ENCODE measurements at regions not wholly inside any gene's neighbourhood (a gene's known extent, or its start where the extent isn't known, plus 50 kb on each side); places are given as distances from the start of the nearest gene placed in this dataset.
"Not testable (repeated sequence)": the region's sequence is repeated elsewhere in the genome, so short reads cannot be mapped to it uniquely, and the experiment has no call there.

DNA sequence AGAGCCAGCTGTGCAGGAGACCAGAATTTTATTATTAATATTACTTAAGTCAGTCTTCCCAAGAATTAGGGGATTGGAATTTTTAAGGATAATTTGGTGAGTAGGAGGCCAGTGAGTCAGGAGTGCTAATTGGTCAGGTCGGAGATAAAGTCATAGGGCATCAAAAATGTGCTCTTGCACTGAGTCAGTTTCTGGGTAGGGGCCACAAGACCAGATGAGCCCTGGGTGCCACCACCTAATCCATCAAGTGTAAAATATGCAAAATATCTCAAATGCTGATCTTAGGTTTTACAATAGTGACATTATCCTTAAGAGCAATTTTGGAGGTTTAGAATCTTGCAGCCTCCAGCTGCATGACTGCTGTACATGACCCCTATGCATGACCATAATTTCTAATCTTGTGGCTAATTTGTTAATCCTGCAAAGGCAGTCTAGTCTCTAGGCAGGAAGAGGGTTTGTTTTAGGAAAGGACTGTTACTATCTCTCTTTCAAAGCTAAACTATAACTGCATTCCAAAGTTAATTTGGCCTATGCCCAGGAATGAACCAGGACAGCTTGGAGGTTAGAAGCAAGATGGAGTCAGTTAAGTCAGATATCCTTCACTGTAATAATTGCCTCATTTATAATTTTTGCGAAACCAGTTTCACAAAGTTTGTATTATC is 215.9 kb downstream of the RNF152 start:
- DNase-seq (ENCODE audit: low spot score), result no peak

DNA sequence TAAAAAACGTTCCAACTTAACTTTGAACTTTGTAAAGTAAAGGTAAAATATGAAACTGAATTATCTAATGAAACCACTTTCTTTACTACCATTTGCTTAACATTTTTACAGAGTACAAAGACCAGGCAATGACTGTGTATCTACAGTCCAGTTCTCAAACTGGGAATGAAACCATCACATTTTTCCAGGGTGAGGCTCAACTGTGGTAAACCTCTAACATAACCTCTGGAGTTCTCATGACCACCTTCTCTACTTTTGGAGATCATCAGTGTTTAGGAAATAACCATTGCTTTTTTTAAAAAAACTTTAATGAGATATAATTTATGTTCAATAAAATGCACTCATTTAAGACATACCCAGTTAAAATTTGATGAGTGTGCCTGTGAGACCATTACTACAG is 223.5 kb downstream of the RNF152 start:
- DNase-seq (ENCODE audit: low spot score), result no peak

DNA sequence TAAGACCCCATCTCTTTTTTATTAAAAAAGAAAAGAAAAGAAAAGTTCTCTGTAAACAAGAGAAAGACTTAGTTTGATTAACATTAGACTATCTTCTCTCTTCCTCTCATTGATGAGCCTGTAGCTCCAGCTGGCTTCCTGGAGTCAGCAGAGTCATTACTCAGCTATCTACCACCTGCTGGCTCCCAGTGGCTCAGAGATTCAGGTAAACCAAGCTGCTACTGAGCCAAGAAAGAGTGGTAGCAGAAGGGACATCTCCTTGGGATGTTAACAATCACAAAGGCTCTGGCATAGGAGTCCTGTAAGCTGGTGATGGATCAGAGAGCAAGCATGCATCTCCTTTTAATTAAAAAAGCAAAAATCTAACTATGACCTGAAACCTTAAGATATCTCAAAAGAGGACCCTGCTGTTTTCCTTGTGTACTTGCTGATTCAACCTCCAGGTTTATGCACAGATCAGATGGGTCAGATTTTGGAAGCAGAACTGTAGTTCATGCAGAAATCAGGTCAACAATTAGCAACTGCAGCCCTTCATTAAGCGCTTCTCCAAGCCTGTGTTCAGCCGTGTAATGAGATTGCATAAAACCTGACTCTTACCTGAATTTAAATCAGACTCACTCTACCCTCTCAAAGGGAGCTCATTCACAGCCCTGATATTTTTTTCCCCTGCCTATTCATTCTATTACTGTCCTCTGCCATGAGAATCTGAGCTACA is 225.8 kb downstream of the RNF152 start:
- no peak for DNase-seq (ENCODE audit: low spot score)

DNA sequence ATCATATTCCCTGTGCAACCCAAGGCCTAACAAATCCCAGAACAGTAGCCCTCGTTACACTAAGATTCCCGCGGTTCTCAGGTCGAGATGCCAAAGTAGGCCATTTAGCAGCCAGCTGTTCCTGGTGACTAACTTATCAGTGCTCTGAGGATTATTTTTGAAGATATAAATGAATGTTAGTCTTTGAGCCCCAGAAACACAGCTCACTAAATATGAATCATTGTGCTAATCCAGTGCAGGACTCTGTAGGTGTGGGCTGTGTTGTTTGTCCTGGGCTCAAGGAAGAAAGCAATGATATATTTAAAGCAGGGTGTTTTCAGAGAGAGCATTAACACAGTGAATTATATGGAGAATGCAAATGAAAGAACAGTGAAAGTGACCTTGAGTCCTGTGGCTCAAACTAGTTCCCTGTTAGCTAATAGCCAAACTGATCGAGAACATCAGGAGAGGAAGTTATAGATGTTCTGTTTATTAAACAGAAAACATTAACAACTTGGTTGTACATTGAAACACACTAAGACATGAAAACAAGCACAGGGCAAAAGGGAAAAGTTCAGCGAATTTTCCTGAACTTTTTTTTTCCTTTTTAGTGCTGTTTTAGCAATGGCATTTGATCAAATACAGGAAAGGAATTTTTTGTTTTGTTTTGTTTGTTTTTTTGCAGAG is 228.3 kb downstream of the RNF152 start:
- DNase-seq (ENCODE audit: low spot score), result no peak

DNA sequence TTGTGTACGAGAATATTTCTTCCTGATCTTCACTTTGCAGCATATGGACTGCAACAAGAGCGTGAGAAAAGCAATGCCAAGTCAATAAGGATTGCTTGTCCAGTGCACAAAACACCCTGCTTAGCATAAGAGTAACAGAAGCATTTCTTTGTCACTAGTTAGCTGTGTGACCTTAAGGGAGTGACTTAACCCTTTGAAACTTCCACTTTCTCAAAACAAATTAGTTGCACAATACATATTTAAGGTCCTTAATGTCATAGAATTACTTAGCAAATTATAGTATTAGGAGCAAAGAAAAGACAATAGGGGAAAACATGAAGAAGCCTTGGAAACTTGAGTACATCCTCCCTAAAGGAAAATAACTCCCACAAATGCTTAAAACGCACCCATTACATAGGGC is 230.1 kb downstream of the RNF152 start:
- DNase-seq (ENCODE audit: low spot score), result no peak

DNA sequence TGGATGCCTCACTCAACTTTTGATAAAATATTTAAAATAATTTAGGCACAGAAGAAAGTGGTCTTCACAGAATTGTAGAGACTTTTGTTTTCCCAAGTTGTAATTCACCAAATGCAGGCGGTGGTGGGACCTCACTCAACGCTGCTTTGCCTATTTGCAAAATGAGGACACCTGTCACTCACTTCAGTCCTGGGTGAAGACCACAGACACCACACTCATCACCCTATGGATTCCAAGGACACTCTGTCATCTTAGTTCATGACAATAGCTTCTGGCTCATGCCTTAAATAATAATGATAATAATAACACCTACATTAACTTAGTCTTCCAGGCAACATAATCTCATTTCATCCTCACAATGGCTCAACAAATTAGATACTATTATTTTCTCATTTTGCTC is 234.4 kb downstream of the RNF152 start:
- no peak for DNase-seq (ENCODE audit: low spot score)

DNA sequence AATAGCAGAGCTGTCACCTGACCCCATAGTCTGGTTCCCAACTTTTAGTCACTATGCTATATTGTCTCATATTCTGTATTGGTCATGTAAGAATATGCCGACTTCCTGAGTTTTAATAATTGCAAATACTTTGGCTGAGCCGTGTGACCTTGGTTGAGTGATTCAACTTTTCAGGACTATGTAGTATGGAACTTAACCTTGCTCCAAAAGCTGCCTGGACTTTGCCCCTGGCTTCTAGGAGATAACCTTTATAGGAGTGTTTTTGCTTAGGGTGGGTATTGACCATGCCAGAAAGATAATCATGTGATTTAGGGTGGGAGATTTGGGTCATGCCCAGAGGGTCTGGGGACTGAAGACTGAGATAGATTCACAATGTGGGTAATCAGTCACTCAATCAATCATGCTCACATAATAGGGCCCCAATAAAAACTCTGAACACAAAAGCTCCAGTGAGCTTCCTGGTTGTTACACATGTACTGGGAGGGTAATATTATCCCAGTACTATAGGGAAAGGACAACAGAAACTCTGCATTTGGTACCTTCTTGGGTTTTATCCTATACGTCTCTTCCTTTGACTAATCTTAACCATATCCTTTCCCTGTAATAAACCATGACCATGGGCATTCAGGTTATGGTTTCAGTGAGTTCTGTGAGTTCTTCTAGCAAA is 235.6 kb downstream of the RNF152 start:
- DNase-seq (ENCODE audit: low spot score), result no peak

DNA sequence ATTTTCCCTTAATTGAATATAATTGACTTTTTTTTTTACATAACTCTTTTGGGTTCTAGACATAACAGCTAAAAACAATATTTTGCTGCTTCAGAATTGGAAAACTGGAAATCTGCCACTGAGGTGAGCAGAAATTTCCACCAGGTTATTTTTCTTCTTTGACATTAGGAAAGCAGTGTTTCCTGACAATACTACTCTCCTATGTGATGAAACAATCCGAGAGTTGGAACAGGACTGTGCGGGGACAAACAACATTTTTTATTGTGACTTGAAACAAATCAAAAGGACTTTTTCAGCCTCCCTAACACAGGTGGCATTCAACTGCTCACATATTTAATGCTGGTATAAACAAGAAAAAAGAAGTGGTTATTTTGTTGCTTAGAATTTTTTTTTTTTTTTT is 237.2 kb downstream of the RNF152 start:
- DNase-seq (ENCODE audit: low spot score), result no peak

DNA sequence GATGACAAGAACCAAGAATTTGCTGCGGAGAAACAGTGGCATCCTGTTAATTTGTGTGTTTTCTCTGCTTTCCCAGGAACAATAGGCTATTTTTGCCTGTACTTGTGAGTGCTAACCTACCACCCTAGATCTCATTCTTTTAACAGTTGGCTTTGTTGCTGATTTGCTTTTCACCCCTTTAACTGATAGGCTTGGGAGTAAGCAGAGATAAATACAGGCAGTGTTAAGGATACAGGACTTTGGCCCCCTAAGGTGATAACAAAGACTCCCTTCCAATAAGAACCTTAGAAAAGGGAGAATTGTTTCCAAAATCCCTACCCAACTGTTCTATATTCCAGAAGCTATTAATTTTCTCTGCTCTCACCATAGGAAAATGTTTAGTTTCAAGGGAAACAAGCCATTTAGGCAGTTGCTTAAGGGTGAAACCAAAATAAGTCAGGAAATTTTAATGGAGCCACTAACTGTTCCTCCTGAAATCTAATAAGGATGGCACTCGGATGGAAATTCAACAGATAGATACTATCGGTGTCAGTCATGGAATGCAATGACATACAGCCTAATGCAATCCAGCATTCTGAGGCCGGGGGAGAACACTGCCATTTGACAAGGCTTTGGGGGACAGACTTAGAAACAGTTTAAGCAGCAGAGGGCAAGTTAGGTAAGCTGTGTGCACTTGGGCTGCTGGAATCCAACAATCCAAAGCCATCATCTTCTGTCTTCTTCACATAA is 238.8 kb downstream of the RNF152 start:
- no peak for DNase-seq (ENCODE audit: low spot score)

DNA sequence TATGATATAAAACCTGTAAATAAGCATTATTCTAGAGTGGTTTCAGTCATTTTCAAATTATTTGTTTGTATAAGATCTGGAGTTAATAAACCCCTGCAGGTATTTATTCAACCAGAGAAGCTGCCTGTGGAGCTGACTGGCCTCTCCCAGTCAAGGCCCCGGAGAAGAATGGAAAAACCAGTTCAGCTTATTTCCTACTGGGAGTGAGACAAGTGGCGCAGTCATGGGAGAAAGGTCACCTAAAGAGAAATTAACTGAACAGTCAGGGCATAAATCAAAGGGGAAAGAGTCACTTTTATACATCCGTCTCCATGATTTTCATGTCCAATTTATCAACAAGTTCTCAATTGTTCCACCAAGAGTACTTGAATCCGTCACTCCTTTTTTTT is 240.9 kb downstream of the RNF152 start:
- DNase-seq (ENCODE audit: low spot score), result no peak

DNA sequence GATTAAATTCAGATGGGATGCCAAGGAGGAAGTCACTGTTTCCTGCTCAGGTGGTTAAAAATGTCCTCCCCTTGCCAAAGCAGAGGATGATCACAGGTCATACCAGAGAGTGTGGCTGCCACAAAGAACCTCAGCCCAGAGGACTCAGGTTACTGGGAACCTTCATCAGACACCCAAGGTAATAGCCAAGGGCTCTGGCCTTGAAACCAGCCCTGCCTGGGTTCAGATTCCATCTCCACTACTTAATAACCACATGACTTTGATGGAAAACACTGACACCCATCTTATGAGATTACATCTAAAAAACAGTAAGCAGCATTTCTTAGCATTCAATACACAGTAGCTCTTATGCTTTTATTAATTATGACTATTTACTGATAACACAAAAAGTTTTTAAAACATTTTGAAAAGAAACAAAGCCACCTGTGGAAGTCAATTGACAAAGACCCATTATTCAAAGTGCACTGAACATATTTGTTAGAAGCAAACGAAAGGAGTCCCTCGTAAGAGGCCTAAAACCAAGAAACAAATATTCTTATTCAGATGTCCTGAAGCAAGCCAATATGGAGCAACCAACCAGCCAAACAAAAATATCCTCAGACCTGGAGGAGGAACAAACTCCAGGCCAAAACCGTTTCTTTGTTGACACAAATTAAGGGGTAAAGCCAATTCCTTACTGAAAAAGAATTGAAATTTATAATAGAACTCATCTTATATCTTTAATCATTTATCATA is 241.5 kb downstream of the RNF152 start:
- DNase-seq (ENCODE audit: low spot score), result no peak

DNA sequence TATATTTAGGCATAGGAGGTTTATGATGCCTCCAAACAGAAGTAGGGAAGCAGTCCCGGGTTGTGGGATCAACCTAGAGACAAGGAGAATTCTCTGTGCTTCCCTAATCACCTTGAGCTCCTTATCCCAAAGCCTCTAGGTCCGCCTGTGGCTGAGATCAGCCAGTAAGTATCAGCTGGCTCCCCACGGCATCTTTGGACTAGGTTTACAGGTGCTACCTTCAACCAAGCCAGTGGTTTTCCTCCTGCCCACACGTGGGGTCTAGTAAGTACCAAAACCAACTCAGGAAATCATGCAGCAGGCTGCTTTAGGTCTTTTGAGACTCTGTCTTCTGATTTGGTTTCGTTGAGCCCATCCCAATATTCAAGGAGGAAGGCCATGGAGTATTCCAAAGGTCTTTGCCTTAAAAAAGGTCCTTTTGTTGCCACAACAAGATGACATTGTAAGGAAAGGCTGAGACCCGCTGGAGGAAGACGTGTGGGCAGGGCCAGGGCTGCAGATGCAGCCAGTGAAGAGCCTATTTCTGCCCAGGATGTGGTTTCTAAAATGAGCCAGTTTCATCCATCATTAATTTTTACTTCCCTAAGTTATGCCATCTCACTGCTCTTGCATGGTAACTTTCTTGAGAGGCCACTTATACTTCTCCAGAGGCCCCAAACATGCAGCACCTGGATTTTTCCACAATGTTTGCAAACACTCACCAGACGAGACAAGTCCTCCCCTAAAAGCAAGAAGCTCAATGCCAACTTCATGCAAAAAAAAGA is 248.7 kb downstream of the RNF152 start:
- DNase-seq (ENCODE audit: low spot score), result no peak

DNA sequence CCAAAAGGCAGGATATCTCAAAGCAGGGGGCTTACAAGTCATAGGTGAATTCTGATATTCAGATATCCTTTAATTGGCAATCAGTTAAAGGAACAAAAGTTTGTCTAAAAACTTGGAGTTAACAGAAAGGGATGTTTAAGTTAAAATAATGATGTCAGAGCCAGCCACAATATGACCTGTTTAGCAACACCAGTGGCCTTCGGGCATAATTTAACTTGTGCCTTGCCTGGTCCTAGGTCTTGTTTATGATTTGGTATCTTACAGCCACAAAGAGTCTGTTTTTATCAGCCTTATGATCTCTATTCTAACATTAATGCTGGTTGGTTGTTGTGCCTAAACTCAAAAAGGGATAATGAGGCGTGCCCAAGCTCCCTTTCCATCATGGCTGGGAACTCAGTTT is 252.9 kb downstream of the RNF152 start:
- no peak for DNase-seq (ENCODE audit: low spot score)

DNA sequence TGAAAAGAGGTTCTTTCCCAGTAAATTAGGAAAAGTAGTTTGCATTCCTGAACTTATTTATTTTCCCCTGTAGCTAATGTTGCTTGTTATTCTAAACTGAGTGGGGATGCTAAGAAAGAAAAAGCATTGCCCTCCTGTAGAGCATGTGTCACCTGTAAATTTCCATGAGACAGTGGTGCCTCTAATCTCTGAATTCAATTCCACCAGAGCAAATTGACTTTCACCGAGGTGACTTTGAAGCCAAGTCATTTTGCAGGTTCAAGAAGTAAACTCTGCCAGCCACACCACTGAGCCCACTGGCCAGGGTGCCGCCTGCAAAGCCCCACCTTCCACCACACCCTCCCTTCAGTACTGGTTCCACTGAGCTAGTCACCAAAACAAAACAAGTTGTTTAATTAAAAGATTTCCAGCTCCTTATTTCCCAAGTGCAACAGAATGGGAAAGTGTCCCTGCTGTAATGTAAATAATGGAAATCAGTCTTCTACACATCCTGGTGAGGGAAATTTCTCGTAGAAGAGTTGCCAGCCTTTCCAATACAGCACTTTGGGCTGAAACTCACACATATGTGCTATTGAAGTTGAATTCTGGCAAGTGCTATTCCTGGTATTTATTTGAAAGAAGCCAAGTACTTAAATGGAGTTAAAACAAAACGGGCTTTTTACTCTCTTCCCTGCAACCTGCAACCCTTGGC is 254.8 kb downstream of the RNF152 start:
- no peak for DNase-seq (ENCODE audit: low spot score)

DNA sequence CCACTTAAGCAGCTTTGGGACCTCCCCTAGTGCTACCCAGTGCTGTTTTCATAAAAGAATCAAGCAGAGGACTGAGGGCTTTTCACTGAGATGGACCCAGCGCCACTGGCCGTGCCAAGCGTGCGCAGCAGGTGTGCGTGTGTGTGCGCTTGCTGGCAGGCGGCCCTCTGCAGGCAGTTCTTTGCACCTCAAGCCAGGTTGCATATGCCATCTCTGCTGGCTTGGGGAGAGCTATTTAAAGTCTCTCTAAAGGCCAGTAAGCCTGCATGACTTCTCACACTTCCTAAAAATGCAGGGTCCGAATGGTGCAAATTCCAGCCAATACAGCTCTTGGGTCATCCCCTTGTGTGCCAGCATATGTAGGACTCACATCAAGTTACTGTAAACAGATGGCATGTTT is 255.5 kb downstream of the RNF152 start:
- no peak for DNase-seq (ENCODE audit: low spot score)

DNA sequence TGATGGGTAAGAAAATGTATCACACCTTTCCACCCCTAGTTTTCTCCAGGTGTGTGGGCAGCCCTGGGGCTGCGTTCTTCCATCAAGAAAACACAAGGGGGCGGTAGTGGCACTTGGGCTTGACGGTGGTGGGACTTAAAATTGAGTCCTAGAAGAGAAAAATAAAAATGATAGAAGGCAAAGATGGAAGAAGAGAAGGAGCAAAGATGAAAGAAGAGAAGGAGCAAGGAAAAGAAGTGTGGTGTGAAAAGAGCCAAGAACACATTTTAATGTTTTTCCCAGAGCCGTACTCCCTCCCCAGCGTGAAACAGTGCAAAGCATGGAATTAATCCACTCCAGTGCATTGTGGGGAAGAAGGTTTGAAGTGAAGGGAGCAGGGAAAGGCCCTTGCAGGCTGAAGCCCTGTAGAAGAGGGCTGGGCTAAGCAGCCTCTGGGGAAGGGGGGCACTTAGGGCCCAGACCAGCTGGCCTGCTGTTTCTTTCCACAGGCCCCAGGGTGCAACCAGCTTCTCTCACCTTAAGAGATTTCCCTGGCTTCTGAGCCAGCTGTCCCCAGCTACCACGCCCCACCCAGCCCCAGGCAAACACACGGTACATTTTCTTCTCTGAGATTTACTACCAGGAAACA is 256.8 kb downstream of the RNF152 start:
- peak; percentile 53 for DNase-seq (ENCODE audit: low spot score)

DNA sequence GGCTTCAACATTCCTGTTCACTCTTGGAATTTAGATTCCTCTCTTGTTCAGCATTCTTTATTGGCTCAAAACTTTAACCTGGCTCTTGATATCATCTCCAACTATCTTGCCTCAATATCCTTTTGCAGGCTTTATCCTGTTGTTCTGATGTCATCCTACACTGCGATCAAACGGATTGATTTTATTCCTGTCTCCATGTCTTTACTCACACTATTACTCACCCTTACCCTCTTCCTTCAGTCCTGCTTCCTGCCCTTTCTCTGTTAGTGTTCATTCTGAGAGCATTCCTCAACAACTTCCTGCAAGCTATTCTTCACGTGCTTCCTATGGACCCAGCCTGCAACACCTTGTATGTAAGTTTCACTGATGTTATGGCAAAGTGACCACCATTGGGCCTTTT is 264.7 kb downstream of the RNF152 start:
- DNase-seq (ENCODE audit: low spot score), result no peak

DNA sequence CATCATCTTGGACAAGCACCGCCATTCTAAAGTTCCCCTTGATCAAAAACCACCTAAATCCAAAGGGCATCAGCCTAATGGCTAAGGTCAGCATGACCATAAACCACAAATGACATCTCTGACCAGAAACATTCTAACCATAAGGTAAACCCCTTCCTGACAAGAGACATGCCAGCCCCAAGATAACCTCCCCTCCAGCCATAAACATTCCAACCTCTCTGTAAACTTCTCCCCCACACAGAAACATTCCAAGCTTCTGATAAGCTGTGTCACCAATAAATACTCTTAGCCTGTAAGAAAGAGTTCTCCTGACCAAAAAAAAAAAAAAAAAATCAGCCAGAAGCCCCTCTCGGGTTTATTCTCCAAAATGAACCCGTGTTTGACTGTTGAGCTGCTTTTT is 268.2 kb downstream of the RNF152 start:
- not testable (repeated sequence) for DNase-seq (ENCODE audit: low spot score)

DNA sequence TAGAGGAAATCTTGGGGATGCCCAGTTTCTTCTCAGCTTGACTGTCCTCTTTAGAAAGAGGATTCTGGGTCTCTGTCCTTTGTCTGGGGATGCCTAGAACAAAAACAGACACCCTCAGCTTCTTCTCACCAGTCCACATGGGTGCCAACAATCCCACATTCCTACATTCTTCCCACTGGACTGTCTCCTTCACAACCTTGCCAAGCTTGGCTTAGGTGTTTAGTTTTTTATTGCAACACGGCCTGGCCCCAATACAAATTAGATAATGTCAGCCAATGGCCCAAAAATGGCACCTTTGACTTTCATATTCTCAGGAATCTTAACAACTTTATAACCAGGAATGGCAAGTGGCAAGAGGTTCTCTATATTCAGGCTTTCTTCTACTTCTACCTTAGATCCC is 273.0 kb downstream of the RNF152 start:
- DNase-seq (ENCODE audit: low spot score), result no peak

Measured in umbilical cord (tissue), 1 donor.